Activated naive CD8-positive, alpha-beta T cell treated with anti-CD3 and anti-CD28 coated beads for 36 hours (primary cell): ENCODE measurements at regions not wholly inside any gene's neighbourhood (a gene's known extent, or its start where the extent isn't known, plus 50 kb on each side); places are given as distances from the start of the nearest gene placed in this dataset.

Experiments
- DNase-seq: peaks from one replicate; pipeline ENCODE4 v3.0.0; 2021
- H3K27ac Mint-ChIP-seq: one replicate; pipeline ENCODE4 v1.8.0; 2022; ENCODE audit warnings: mild to moderate bottlenecking, moderate library complexity, mixed read lengths
- H3K27me3 Mint-ChIP-seq: one replicate; pipeline ENCODE4 v1.8.0; 2022; ENCODE audit warnings: mild to moderate bottlenecking, mixed read lengths
- H3K36me3 Mint-ChIP-seq: one replicate; pipeline ENCODE4 v1.8.0; 2021; ENCODE audit warnings: mild to moderate bottlenecking, mixed read lengths
- H3K4me1 Mint-ChIP-seq: one replicate; pipeline ENCODE4 v1.8.0; 2021; ENCODE audit warnings: mixed read lengths
- H3K4me3 Mint-ChIP-seq: one replicate; pipeline ENCODE4 v1.8.0; 2022; ENCODE audit warnings: mild to moderate bottlenecking, moderate library complexity, mixed read lengths
- H3K9me3 Mint-ChIP-seq: one replicate; pipeline ENCODE4 v1.8.0; 2022; ENCODE audit warnings: mixed read lengths

- Mint-ChIP-seq H3K36me3 (no peaks in the 10 kb centered on the region), H3K9me3 (no peaks in the 10 kb centered on the region), H3K27ac (no peak overlapping the region), H3K4me1 (peaks cover 7% of the 10 kb centered on the region), H3K4me3 (no peak overlapping the region), H3K27me3 (no peaks in the 10 kb centered on the region)
- DNase-seq: no peak
These were observed 101.2 kb upstream of the SLC4A7 start for GRCh38 chr3:27585429-27585828.

GRCh38 chr3:27584874-27585273 lies 100.7 kb upstream of the SLC4A7 start:
- H3K4me1 Mint-ChIP-seq: peaks cover 2% of the 10 kb centered on the region
- H3K27me3 Mint-ChIP-seq: no peaks in the 10 kb centered on the region
- no peak for DNase-seq
- H3K27ac Mint-ChIP-seq: no peak overlapping the region
- no peak overlapping the region for H3K4me3 Mint-ChIP-seq
- no peaks in the 10 kb centered on the region for H3K36me3 Mint-ChIP-seq
- no peaks in the 10 kb centered on the region for H3K9me3 Mint-ChIP-seq

GRCh38 chr3:27581852-27582251 lies 97.7 kb upstream of the SLC4A7 start:
- H3K36me3 Mint-ChIP-seq: no peaks in the 10 kb centered on the region
- DNase-seq: no peak
- H3K4me1 Mint-ChIP-seq: no peaks in the 10 kb centered on the region
- H3K4me3 Mint-ChIP-seq: no peak overlapping the region
- H3K27me3 Mint-ChIP-seq: no peaks in the 10 kb centered on the region
- H3K9me3 Mint-ChIP-seq: no peaks in the 10 kb centered on the region
- H3K27ac Mint-ChIP-seq: no peak overlapping the region

- Mint-ChIP-seq H3K4me1 (peaks cover 7% of the 10 kb centered on the region), H3K9me3 (no peaks in the 10 kb centered on the region)
- DNase-seq: no peak
These were observed 93.8 kb upstream of the SLC4A7 start for GRCh38 chr3:27578032-27578431.

GRCh38 chr3:27577504-27577903 lies 93.3 kb upstream of the SLC4A7 start:
- no peak overlapping the region for H3K27ac Mint-ChIP-seq
- no peak for DNase-seq
- no peaks in the 10 kb centered on the region for H3K27me3 Mint-ChIP-seq
- no peaks in the 10 kb centered on the region for H3K9me3 Mint-ChIP-seq
- no peak overlapping the region for H3K4me3 Mint-ChIP-seq
- H3K4me1 Mint-ChIP-seq: peaks cover 7% of the 10 kb centered on the region
- no peaks in the 10 kb centered on the region for H3K36me3 Mint-ChIP-seq

More at GRCh38 chr3:27578032-27578431, 93.8 kb upstream of the SLC4A7 start:
- no peak overlapping the region for H3K27ac Mint-ChIP-seq
- no peaks in the 10 kb centered on the region for H3K27me3 Mint-ChIP-seq
- H3K4me3 Mint-ChIP-seq: no peak overlapping the region
- no peaks in the 10 kb centered on the region for H3K36me3 Mint-ChIP-seq

GRCh38 chr3:27576171-27576570 lies 92.0 kb upstream of the SLC4A7 start:
- no peak for DNase-seq
- no peak overlapping the region for H3K27ac Mint-ChIP-seq
- H3K36me3 Mint-ChIP-seq: no peaks in the 10 kb centered on the region
- H3K9me3 Mint-ChIP-seq: no peaks in the 10 kb centered on the region
- peaks cover 7% of the 10 kb centered on the region for H3K4me1 Mint-ChIP-seq
- no peak overlapping the region for H3K4me3 Mint-ChIP-seq
- H3K27me3 Mint-ChIP-seq: no peaks in the 10 kb centered on the region

GRCh38 chr3:27575499-27575898 lies 91.3 kb upstream of the SLC4A7 start:
- DNase-seq: no peak
- peaks cover 7% of the 10 kb centered on the region for H3K4me1 Mint-ChIP-seq
- no peaks in the 10 kb centered on the region for H3K36me3 Mint-ChIP-seq
- H3K27ac Mint-ChIP-seq: no peak overlapping the region
- no peaks in the 10 kb centered on the region for H3K27me3 Mint-ChIP-seq
- no peaks in the 10 kb centered on the region for H3K9me3 Mint-ChIP-seq
- H3K4me3 Mint-ChIP-seq: no peak overlapping the region

- no peak overlapping the region for H3K27ac Mint-ChIP-seq
- H3K4me3 Mint-ChIP-seq: no peak overlapping the region
- H3K27me3 Mint-ChIP-seq: no peaks in the 10 kb centered on the region
- no peaks in the 10 kb centered on the region for H3K36me3 Mint-ChIP-seq
- no peaks in the 10 kb centered on the region for H3K9me3 Mint-ChIP-seq
- no peak for DNase-seq
- H3K4me1 Mint-ChIP-seq: peaks cover 7% of the 10 kb centered on the region
These were observed 90.2 kb upstream of the SLC4A7 start for GRCh38 chr3:27574438-27574795.

- Mint-ChIP-seq H3K27me3 (no peaks in the 10 kb centered on the region), H3K4me1 (peaks cover 7% of the 10 kb centered on the region), H3K9me3 (no peaks in the 10 kb centered on the region), H3K4me3 (no peak overlapping the region), H3K27ac (no peak overlapping the region), H3K36me3 (no peaks in the 10 kb centered on the region)
- DNase-seq: no peak
These were observed 89.7 kb upstream of the SLC4A7 start for GRCh38 chr3:27573780-27574437.

- Mint-ChIP-seq H3K9me3 (no peaks in the 10 kb centered on the region), H3K27me3 (no peaks in the 10 kb centered on the region), H3K36me3 (no peaks in the 10 kb centered on the region), H3K4me3 (no peak overlapping the region), H3K27ac (no peak overlapping the region), H3K4me1 (peaks cover 7% of the 10 kb centered on the region)
- no peak for DNase-seq
These were observed 89.0 kb upstream of the SLC4A7 start for GRCh38 chr3:27573138-27573537.

GRCh38 chr3:27571345-27571744 lies 87.2 kb upstream of the SLC4A7 start:
- H3K4me3 Mint-ChIP-seq: no peak overlapping the region
- H3K36me3 Mint-ChIP-seq: no peaks in the 10 kb centered on the region

GRCh38 chr3:27570421-27571106 lies 86.4 kb upstream of the SLC4A7 start:
- H3K27ac Mint-ChIP-seq: no peak overlapping the region
- H3K36me3 Mint-ChIP-seq: no peaks in the 10 kb centered on the region
- no peaks in the 10 kb centered on the region for H3K27me3 Mint-ChIP-seq
- H3K4me3 Mint-ChIP-seq: no peak overlapping the region
- DNase-seq: no peak
- no peaks in the 10 kb centered on the region for H3K9me3 Mint-ChIP-seq
- H3K4me1 Mint-ChIP-seq: peaks cover 3% of the 10 kb centered on the region

More at GRCh38 chr3:27571345-27571744, 87.2 kb upstream of the SLC4A7 start:
- Mint-ChIP-seq H3K27ac (no peak overlapping the region), H3K9me3 (no peaks in the 10 kb centered on the region), H3K27me3 (no peaks in the 10 kb centered on the region), H3K4me1 (peaks cover 7% of the 10 kb centered on the region)
- DNase-seq: no peak

- no peak for DNase-seq
- H3K4me1 Mint-ChIP-seq: no peaks in the 10 kb centered on the region
- no peaks in the 10 kb centered on the region for H3K9me3 Mint-ChIP-seq
- H3K4me3 Mint-ChIP-seq: no peak overlapping the region
- H3K27me3 Mint-ChIP-seq: no peaks in the 10 kb centered on the region
- H3K27ac Mint-ChIP-seq: no peak overlapping the region
- H3K36me3 Mint-ChIP-seq: no peaks in the 10 kb centered on the region
These were observed 84.2 kb upstream of the SLC4A7 start for GRCh38 chr3:27568393-27568792.

GRCh38 chr3:27567251-27567650 lies 83.1 kb upstream of the SLC4A7 start:
- Mint-ChIP-seq H3K9me3 (no peaks in the 10 kb centered on the region), H3K27ac (no peak overlapping the region), H3K36me3 (no peaks in the 10 kb centered on the region), H3K27me3 (no peaks in the 10 kb centered on the region), H3K4me3 (no peak overlapping the region), H3K4me1 (no peaks in the 10 kb centered on the region)
- no peak for DNase-seq

GRCh38 chr3:27565201-27565852 lies 81.1 kb upstream of the SLC4A7 start:
- no peaks in the 10 kb centered on the region for H3K4me1 Mint-ChIP-seq
- no peaks in the 10 kb centered on the region for H3K36me3 Mint-ChIP-seq
- no peaks in the 10 kb centered on the region for H3K27me3 Mint-ChIP-seq
- H3K9me3 Mint-ChIP-seq: no peaks in the 10 kb centered on the region
- no peak overlapping the region for H3K27ac Mint-ChIP-seq
- DNase-seq: no peak
- H3K4me3 Mint-ChIP-seq: no peak overlapping the region

GRCh38 chr3:27561576-27561975 lies 77.4 kb upstream of the SLC4A7 start:
- Mint-ChIP-seq H3K4me3 (no peak overlapping the region), H3K27me3 (no peaks in the 10 kb centered on the region), H3K9me3 (no peaks in the 10 kb centered on the region), H3K36me3 (no peaks in the 10 kb centered on the region), H3K4me1 (no peaks in the 10 kb centered on the region), H3K27ac (no peak overlapping the region)
- DNase-seq: no peak
